ENCODE measurements at regions not wholly inside any gene's neighbourhood (a gene's known extent, or its start where the extent isn't known, plus 50 kb on each side); places are given as distances from the start of the nearest gene placed in this dataset.
"Not testable (repeated sequence)": the region's sequence is repeated elsewhere in the genome, so short reads cannot be mapped to it uniquely, and the experiment has no call there.

GRCh38 chr13:44695520-44695919, 119.4 kb upstream of the TSC22D1 start:
- DNase-seq: no peak

GRCh38 chr13:44694842-44695241, 118.7 kb upstream of the TSC22D1 start:
- DNase-seq: no peak

GRCh38 chr13:44694291-44694690, 118.2 kb upstream of the TSC22D1 start:
- DNase-seq: no peak

- no peak for DNase-seq
Observed at GRCh38 chr13:44693156-44693764, 117.1 kb upstream of the TSC22D1 start.

- DNase-seq: no peak
Observed at GRCh38 chr13:44692173-44692713, 116.1 kb upstream of the TSC22D1 start.

- no peak for DNase-seq
Observed at GRCh38 chr13:44690376-44690775, 114.2 kb upstream of the TSC22D1 start.

- DNase-seq: no peak
Observed at GRCh38 chr13:44688652-44689051, 112.5 kb upstream of the TSC22D1 start.

GRCh38 chr13:44686531-44686934, 110.4 kb upstream of the TSC22D1 start:
- no peak for DNase-seq

GRCh38 chr13:44685641-44686040, 109.5 kb upstream of the TSC22D1 start:
- no peak for DNase-seq

- not testable (repeated sequence) for DNase-seq
Observed at GRCh38 chr13:44682416-44682815, 106.3 kb upstream of the TSC22D1 start.

- no peak for DNase-seq
Observed at GRCh38 chr13:44680746-44681355, 104.7 kb upstream of the TSC22D1 start.

GRCh38 chr13:44679597-44679996, 103.5 kb upstream of the TSC22D1 start:
- DNase-seq: no peak

GRCh38 chr13:44678197-44678596, 102.1 kb upstream of the TSC22D1 start:
- DNase-seq: no peak

- no peak for DNase-seq
Observed at GRCh38 chr13:44676534-44676933, 100.4 kb upstream of the TSC22D1 start.

GRCh38 chr13:44669534-44669933, 93.4 kb upstream of the TSC22D1 start:
- DNase-seq: no peak

- DNase-seq: no peak
Observed at GRCh38 chr13:44668688-44669087, 92.6 kb upstream of the TSC22D1 start.

GRCh38 chr13:44667943-44668342, 91.8 kb upstream of the TSC22D1 start:
- DNase-seq: no peak

- DNase-seq: not testable (repeated sequence)
Observed at GRCh38 chr13:44666538-44666937, 90.4 kb upstream of the TSC22D1 start.

- no peak for DNase-seq
Observed at GRCh38 chr13:44664308-44664707, 88.2 kb upstream of the TSC22D1 start.

GRCh38 chr13:44662515-44662914, 86.4 kb upstream of the TSC22D1 start:
- DNase-seq: no peak

GRCh38 chr13:44661936-44662335, 85.8 kb upstream of the TSC22D1 start:
- no peak for DNase-seq

GRCh38 chr13:44660050-44660449, 83.9 kb upstream of the TSC22D1 start:
- DNase-seq: no peak

GRCh38 chr13:44652962-44653660, 77.0 kb upstream of the TSC22D1 start:
- DNase-seq: no peak

GRCh38 chr13:44652168-44652567, 76.0 kb upstream of the TSC22D1 start:
- DNase-seq: no peak

Measured in NCI-H1694 treated with DMSO at 0.1 percent for 48 hours (cell line).